H9 (cell line): ENCODE measurements at regions not wholly inside any gene's neighbourhood (a gene's known extent, or its start where the extent isn't known, plus 50 kb on each side); places are given as distances from the start of the nearest gene placed in this dataset.
"Not testable (repeated sequence)": the region's sequence is repeated elsewhere in the genome, so short reads cannot be mapped to it uniquely, and the experiment has no call there.

Source experiments
- DNase-seq: peaks from one replicate; pipeline ENCODE4 v3.0.0-alpha.2; 2017
- H2AFZ ChIP-seq: one replicate; pipeline ENCODE4 v1.6.1; 2013; ENCODE audit warnings: mild to moderate bottlenecking, low read length, control low read depth, moderate library complexity
- H2AK5ac ChIP-seq: 2 replicates; pipeline ENCODE4 v1.6.1; 2013; ENCODE audit warnings: low read length, control low read depth, mixed read lengths; ENCODE audit not compliant: insufficient read length
- H2BK120ac ChIP-seq: one replicate; pipeline ENCODE4 v1.6.1; 2013; ENCODE audit warnings: low read depth, mild to moderate bottlenecking, low read length, control low read depth, inconsistent platforms; ENCODE audit not compliant: poor library complexity, severe bottlenecking
- H2BK12ac ChIP-seq: 2 replicates; pipeline ENCODE4 v1.6.1; 2013; ENCODE audit warnings: low read length, control low read depth, mixed read lengths, low read depth; ENCODE audit not compliant: insufficient read length
- H2BK15ac ChIP-seq: 2 replicates; pipeline ENCODE4 v1.6.1; 2013; ENCODE audit warnings: low read depth, low read length, control low read depth
- H2BK20ac ChIP-seq: one replicate; pipeline ENCODE4 v1.6.1; 2013; ENCODE audit warnings: low read depth, mild to moderate bottlenecking, low read length, control low read depth, inconsistent platforms; ENCODE audit not compliant: poor library complexity, severe bottlenecking
- H2BK5ac ChIP-seq: 2 replicates; pipeline ENCODE4 v1.6.1; 2013; ENCODE audit warnings: low read length, control low read depth, mixed read lengths; ENCODE audit not compliant: insufficient read length
- H3K14ac ChIP-seq: 2 replicates; pipeline ENCODE4 v1.6.1; 2013; ENCODE audit warnings: low read length, control low read depth; ENCODE audit not compliant: insufficient read depth
- H3K18ac ChIP-seq: 2 replicates; pipeline ENCODE4 v1.6.1; 2013; ENCODE audit warnings: low read depth, mild to moderate bottlenecking, mixed read lengths, low read length, control low read depth; ENCODE audit not compliant: insufficient read length
- H3K23ac ChIP-seq: 2 replicates; pipeline ENCODE4 v1.6.1; 2013; ENCODE audit warnings: low read length, control low read depth, mixed read lengths, low read depth; ENCODE audit not compliant: insufficient read length
- H3K23me2 ChIP-seq: 2 replicates; pipeline ENCODE4 v1.6.1; 2013; ENCODE audit warnings: low read depth, mild to moderate bottlenecking, mixed read lengths, low read length, control low read depth; ENCODE audit not compliant: insufficient read length, poor library complexity, severe bottlenecking
- H3K27ac ChIP-seq: 2 replicates; pipeline ENCODE4 v1.5.1; 2013; ENCODE audit warnings: low read length, control low read depth, mixed read lengths, low read depth; ENCODE audit not compliant: insufficient read length
- H3K27me3 ChIP-seq: 2 replicates; pipeline ENCODE4 v1.6.1; 2013; ENCODE audit warnings: low read length, control low read depth, inconsistent platforms; ENCODE audit not compliant: insufficient read depth
- H3K4ac ChIP-seq: 2 replicates; pipeline ENCODE4 v1.6.1; 2013; ENCODE audit warnings: low read depth, mild to moderate bottlenecking, control low read depth, inconsistent platforms, low read length, moderate library complexity
- H3K4me1 ChIP-seq: 2 replicates; pipeline ENCODE4 v1.6.1; 2013; ENCODE audit warnings: low read length, control low read depth, inconsistent platforms; ENCODE audit not compliant: insufficient read depth
- H3K4me2 ChIP-seq: 2 replicates; pipeline ENCODE4 v1.6.1; 2013; ENCODE audit warnings: low read length, control low read depth, mixed read lengths; ENCODE audit not compliant: insufficient read length, insufficient read depth
- H3K56ac ChIP-seq: 2 replicates; pipeline ENCODE4 v1.6.1; 2013; ENCODE audit warnings: low read depth, mild to moderate bottlenecking, mixed read lengths, low read length, control low read depth; ENCODE audit not compliant: insufficient read length
- H3K79me1 ChIP-seq: 2 replicates; pipeline ENCODE4 v1.6.1; 2013; ENCODE audit warnings: low read depth, mild to moderate bottlenecking, moderate library complexity, low read length, control low read depth, inconsistent platforms; ENCODE audit not compliant: insufficient read depth, poor library complexity, severe bottlenecking
- H3K79me2 ChIP-seq: 2 replicates; pipeline ENCODE4 v1.6.1; 2013; ENCODE audit warnings: low read length, control low read depth, inconsistent platforms; ENCODE audit not compliant: insufficient read depth
- H3K9ac ChIP-seq: 2 replicates; pipeline ENCODE4 v1.6.1; 2013; ENCODE audit warnings: low read length, control low read depth, mixed read lengths; ENCODE audit not compliant: insufficient read length; ENCODE audit errors: extremely low read depth
- H3K9me3 ChIP-seq: one replicate; pipeline ENCODE4 v1.6.1; 2013; ENCODE audit warnings: low read depth, low read length, inconsistent platforms; ENCODE audit not compliant: control insufficient read depth
- H3T11ph ChIP-seq: one replicate; pipeline ENCODE4 v1.6.1; 2013; ENCODE audit warnings: mild to moderate bottlenecking, low read length, control low read depth, inconsistent platforms
- H4K20me1 ChIP-seq: one replicate; pipeline ENCODE4 v1.6.1; 2013; ENCODE audit not compliant: control insufficient read depth, insufficient read length, insufficient read depth
- H4K5ac ChIP-seq: 2 replicates; pipeline ENCODE4 v1.6.1; 2013; ENCODE audit warnings: low read depth, mild to moderate bottlenecking, mixed read lengths, low read length, control low read depth; ENCODE audit not compliant: insufficient read length
- H4K8ac ChIP-seq: replicated peaks from 2 replicates; pipeline ENCODE4 v1.6.1; 2013; ENCODE audit warnings: low read length, control low read depth, mixed read lengths, low read depth; ENCODE audit not compliant: insufficient read length
- H4K91ac ChIP-seq: 2 replicates; pipeline ENCODE4 v1.6.1; 2013; ENCODE audit warnings: low read depth, mild to moderate bottlenecking, moderate library complexity, mixed read lengths, low read length, control low read depth; ENCODE audit not compliant: insufficient read length
- H3K27ac Mint-ChIP-seq, 3 experiments: 2 replicates in 2 of 3; 3 replicates in 1 of 3; pipeline ENCODE4 v1.8.0; 2020 to 2021; ENCODE audit warnings: mixed read lengths in 3 of 3, mild to moderate bottlenecking in 1 of 3, moderate library complexity in 1 of 3
- H3K27me3 Mint-ChIP-seq: 2 replicates; pipeline ENCODE4 v1.8.0; 2021; ENCODE audit warnings: low read depth, mild to moderate bottlenecking, moderate library complexity, mixed read lengths
- H3K36me3 Mint-ChIP-seq, 3 experiments: 2 replicates in 2 of 3; 3 replicates in 1 of 3; pipeline ENCODE4 v1.8.0; 2020 to 2021; ENCODE audit warnings: low read depth in 3 of 3, mixed read lengths in 3 of 3; ENCODE audit not compliant: insufficient read depth in 1 of 3
- H3K4me1 Mint-ChIP-seq, 2 experiments: 2 replicates each; pipeline ENCODE4 v1.8.0; 2020; ENCODE audit warnings: mixed read lengths in 2 of 2
- H3K4me3 Mint-ChIP-seq, 2 experiments: 2 replicates in 1 of 2; 3 replicates in 1 of 2; pipeline ENCODE4 v1.8.0; 2020 to 2021; ENCODE audit warnings: mild to moderate bottlenecking in 2 of 2, mixed read lengths in 2 of 2, moderate library complexity in 1 of 2
- H3K9me3 Mint-ChIP-seq, 2 experiments: 2 replicates in 1 of 2; 3 replicates in 1 of 2; pipeline ENCODE4 v1.8.0; 2020; ENCODE audit warnings: mild to moderate bottlenecking in 2 of 2, mixed read lengths in 2 of 2, moderate library complexity in 1 of 2
- WGBS: extraction: QIAGEN DNeasy Blood & Tissue Kit; methylation state at CpG from one replicate; pipeline ENCODE4 v1.1.7; 2013; ENCODE audit warnings: missing lambda C conversion rate, low lambda C conversion rate, mixed read lengths; ENCODE audit not compliant: insufficient read length; ENCODE audit errors: extremely low coverage; 5-methylcytosine and 5-hydroxymethylcytosine counted together

DNA sequence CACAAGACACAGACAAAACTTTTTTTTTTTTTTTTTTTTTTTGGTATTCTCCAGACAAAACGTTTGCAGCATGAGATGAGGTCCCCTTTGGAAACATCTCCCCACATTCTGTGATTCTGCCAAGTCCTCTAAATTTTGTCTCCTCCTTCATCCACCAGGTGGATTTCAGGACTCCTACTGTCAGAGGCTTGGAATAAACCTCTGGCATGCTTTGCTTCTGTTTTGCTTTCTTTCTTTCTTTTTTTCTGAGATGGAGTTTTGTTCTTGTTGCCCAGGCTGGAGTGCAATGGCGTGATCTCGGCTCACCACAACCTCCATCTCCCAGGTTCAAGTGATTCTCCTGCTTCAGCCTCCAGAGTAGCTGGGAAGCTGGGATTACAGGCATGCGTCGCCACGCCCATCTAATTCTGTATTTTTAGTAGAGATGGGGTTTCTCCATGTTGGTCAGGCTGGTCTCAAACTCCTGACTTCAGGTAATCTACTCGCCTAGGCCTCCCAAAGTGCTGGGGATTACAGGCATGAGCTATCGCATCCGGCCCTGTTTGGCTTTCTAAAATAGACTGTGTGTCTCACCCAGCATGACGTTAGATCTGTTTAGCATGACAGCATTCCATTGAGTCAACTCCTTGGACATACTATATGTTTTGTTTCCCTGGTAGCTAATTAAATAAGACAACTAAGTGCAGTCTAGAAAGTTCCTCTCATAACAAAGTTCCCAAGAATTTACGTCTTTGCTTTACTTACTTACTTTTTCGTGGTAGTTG, 142.5 kb downstream of the NPIPA7 start:
- not testable (repeated sequence) for H3K9me3 Mint-ChIP-seq, H3K27ac ChIP-seq, H3K4me3 Mint-ChIP-seq, H3K79me1 ChIP-seq, H3K27me3 Mint-ChIP-seq, H4K5ac ChIP-seq, H3K18ac ChIP-seq, H3K23me2 ChIP-seq, H3K4me1 Mint-ChIP-seq, H2BK15ac ChIP-seq, H3K27ac Mint-ChIP-seq, H2BK12ac ChIP-seq, H2BK20ac ChIP-seq, DNase-seq, H2AFZ ChIP-seq, H3T11ph ChIP-seq, H3K14ac ChIP-seq, H4K8ac ChIP-seq, H3K23ac ChIP-seq, H2BK5ac ChIP-seq, H2AK5ac ChIP-seq, H3K9ac ChIP-seq, H3K4me2 ChIP-seq, H3K4ac ChIP-seq, H3K4me1 ChIP-seq, H2BK120ac ChIP-seq, H4K91ac ChIP-seq, H3K56ac ChIP-seq, H3K36me3 Mint-ChIP-seq, H4K20me1 ChIP-seq, H3K9me3 ChIP-seq, H3K27me3 ChIP-seq, H3K79me2 ChIP-seq
- no CpG with 5 or more reads among the region's 12 CpGs for WGBS

DNA sequence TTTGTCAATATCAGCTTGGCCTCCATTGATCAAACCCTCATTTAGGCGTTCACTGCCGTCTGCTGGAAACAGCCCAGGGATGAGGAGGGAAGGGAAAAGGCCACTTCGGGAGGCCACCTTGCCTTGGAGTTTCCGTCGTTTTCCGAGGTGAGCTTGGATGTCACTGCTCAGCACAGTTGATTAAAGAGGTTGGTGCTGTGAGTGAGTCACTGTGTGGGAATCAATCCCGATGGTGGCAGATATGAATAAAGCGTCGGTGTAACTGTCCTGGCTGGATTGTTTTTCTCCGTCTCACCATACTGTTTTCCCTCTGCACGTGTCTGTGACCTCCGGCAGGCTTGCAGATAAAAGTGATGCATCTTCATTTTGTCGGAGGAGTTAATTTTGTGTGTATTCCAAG, 148.1 kb downstream of the NPIPA7 start:
- H2BK12ac ChIP-seq, H2BK120ac ChIP-seq, H2AK5ac ChIP-seq, H3K4ac ChIP-seq, H3K9me3 ChIP-seq, H3K23me2 ChIP-seq, H3K4me1 ChIP-seq, H3K27me3 Mint-ChIP-seq, H3K9ac ChIP-seq, H2BK15ac ChIP-seq, H3K14ac ChIP-seq, H3K23ac ChIP-seq, H3K79me2 ChIP-seq, H3K27ac ChIP-seq, H3K4me3 Mint-ChIP-seq, H2BK5ac ChIP-seq, H3T11ph ChIP-seq, H3K36me3 Mint-ChIP-seq, H2BK20ac ChIP-seq, H3K9me3 Mint-ChIP-seq, H4K20me1 ChIP-seq, H3K79me1 ChIP-seq, H3K18ac ChIP-seq, H3K27ac Mint-ChIP-seq, H4K8ac ChIP-seq, H3K4me1 Mint-ChIP-seq, H4K91ac ChIP-seq, DNase-seq, H4K5ac ChIP-seq, H2AFZ ChIP-seq, H3K56ac ChIP-seq, H3K4me2 ChIP-seq, H3K27me3 ChIP-seq: not testable (repeated sequence)
- WGBS, result no CpG with 5 or more reads among the region's 13 CpGs
